ENCODE measurements at regions not wholly inside any gene's neighbourhood (a gene's known extent, or its start where the extent isn't known, plus 50 kb on each side); places are given as distances from the start of the nearest gene placed in this dataset.
"Not testable (repeated sequence)": the region's sequence is repeated elsewhere in the genome, so short reads cannot be mapped to it uniquely, and the experiment has no call there.

GRCh38 chr1:5733596-5733995, 258.6 kb downstream of the NPHP4 start:
- no peak for DNase-seq (ENCODE audit: low spot score)

- DNase-seq (ENCODE audit: low spot score), result no peak
Observed at GRCh38 chr1:5731110-5731423, 261.2 kb downstream of the NPHP4 start.

GRCh38 chr1:5730272-5731109, 261.7 kb downstream of the NPHP4 start:
- no peak for DNase-seq (ENCODE audit: low spot score)

GRCh38 chr1:5729636-5730145, 262.5 kb downstream of the NPHP4 start:
- no peak for DNase-seq (ENCODE audit: low spot score)

GRCh38 chr1:5728663-5729355, 263.4 kb downstream of the NPHP4 start:
- no peak for DNase-seq (ENCODE audit: low spot score)

GRCh38 chr1:5727871-5728643, 264.2 kb downstream of the NPHP4 start:
- DNase-seq (ENCODE audit: low spot score), result no peak

- DNase-seq (ENCODE audit: low spot score), result no peak
Observed at GRCh38 chr1:5727191-5727590, 265.0 kb downstream of the NPHP4 start.

GRCh38 chr1:5726586-5727184, 265.5 kb downstream of the NPHP4 start:
- not testable (repeated sequence) for DNase-seq (ENCODE audit: low spot score)

- no peak for DNase-seq (ENCODE audit: low spot score)
Observed at GRCh38 chr1:5725855-5726585, 266.2 kb downstream of the NPHP4 start.

- no peak for DNase-seq (ENCODE audit: low spot score)
Observed at GRCh38 chr1:5725406-5725805, 266.8 kb downstream of the NPHP4 start.

GRCh38 chr1:5724847-5725246, 267.4 kb downstream of the NPHP4 start:
- DNase-seq (ENCODE audit: low spot score), result no peak

- DNase-seq (ENCODE audit: low spot score), result no peak
Observed at GRCh38 chr1:5722635-5723164, 269.5 kb downstream of the NPHP4 start.

- DNase-seq (ENCODE audit: low spot score), result no peak
Observed at GRCh38 chr1:5721634-5722215, 270.5 kb downstream of the NPHP4 start.

GRCh38 chr1:5720936-5721335, 271.3 kb downstream of the NPHP4 start:
- no peak for DNase-seq (ENCODE audit: low spot score)

GRCh38 chr1:5720484-5720883, 271.7 kb downstream of the NPHP4 start:
- no peak for DNase-seq (ENCODE audit: low spot score)

- DNase-seq (ENCODE audit: low spot score), result no peak
Observed at GRCh38 chr1:5720045-5720444, 272.2 kb downstream of the NPHP4 start.

GRCh38 chr1:5718831-5719632, 273.2 kb downstream of the NPHP4 start:
- DNase-seq (ENCODE audit: low spot score), result no peak

- DNase-seq (ENCODE audit: low spot score), result no peak
Observed at GRCh38 chr1:5717031-5717682, 275.1 kb downstream of the NPHP4 start.

GRCh38 chr1:5716126-5716525, 276.1 kb downstream of the NPHP4 start:
- DNase-seq (ENCODE audit: low spot score), result no peak
